ENCODE measurements at regions not wholly inside any gene's neighbourhood (a gene's known extent, or its start where the extent isn't known, plus 50 kb on each side); places are given as distances from the start of the nearest gene placed in this dataset.

- CTCF ChIA-PET = interaction anchor here (0.6 to 0.7 kb wide), 2 partner anchors 72 to 178 kb away, joined by 3 read pairs; no protein-coding TSS in a partner anchor
- no peak overlapping the region for H3K27ac ChIP-seq
- DNase-seq (ENCODE audit: low spot score) = no peak
- POLR2A ChIA-PET (ENCODE audit: low non-redundant PET) = no interaction called here
- no peak for TF ChIP-seq CTCF (conservative IDR thresholded peaks at IDR 0.05; ENCODE audit: low read depth)
Observed at GRCh38 chr15:39053480-39053879, 488.9 kb upstream of the RASGRP1 start.

GRCh38 chr15:39054128-39054732 is 489.6 kb upstream of the RASGRP1 start:
- no peak for DNase-seq (ENCODE audit: low spot score)
- H3K27ac ChIP-seq = no peak overlapping the region
- ChIA-PET CTCF (no interaction called here), POLR2A (ENCODE audit: low non-redundant PET) (no interaction called here)
- TF ChIP-seq CTCF (conservative IDR thresholded peaks at IDR 0.05; ENCODE audit: low read depth) = no peak

GRCh38 chr15:39056357-39056756 is 491.7 kb upstream of the RASGRP1 start:
- CTCF ChIA-PET = no interaction called here
- DNase-seq (ENCODE audit: low spot score) = no peak
- H3K27ac ChIP-seq = no peak overlapping the region
- POLR2A ChIA-PET (ENCODE audit: low non-redundant PET) = no interaction called here
- TF ChIP-seq CTCF (conservative IDR thresholded peaks at IDR 0.05; ENCODE audit: low read depth) = no peak

GRCh38 chr15:39058351-39059131 is 493.9 kb upstream of the RASGRP1 start:
- CTCF ChIA-PET = no interaction called here
- no peak overlapping the region for H3K27ac ChIP-seq
- POLR2A ChIA-PET (ENCODE audit: low non-redundant PET) = no interaction called here
- no peak for DNase-seq (ENCODE audit: low spot score)
- TF ChIP-seq CTCF (conservative IDR thresholded peaks at IDR 0.05; ENCODE audit: low read depth) = no peak

GRCh38 chr15:39059917-39060316 is 495.3 kb upstream of the RASGRP1 start:
- POLR2A ChIA-PET (ENCODE audit: low non-redundant PET) = no interaction called here
- H3K27ac ChIP-seq = no peak overlapping the region
- no peak for TF ChIP-seq CTCF (conservative IDR thresholded peaks at IDR 0.05; ENCODE audit: low read depth)
- CTCF ChIA-PET = no interaction called here
- DNase-seq (ENCODE audit: low spot score) = no peak

GRCh38 chr15:39061952-39062464 is 497.4 kb upstream of the RASGRP1 start:
- no peak for TF ChIP-seq CTCF (conservative IDR thresholded peaks at IDR 0.05; ENCODE audit: low read depth)
- CTCF ChIA-PET = interaction anchor here (0.7 kb wide), 1 partner anchor 518 kb away, joined by 4 read pairs; no protein-coding TSS in a partner anchor
- no peak overlapping the region for H3K27ac ChIP-seq
- DNase-seq (ENCODE audit: low spot score) = no peak
- POLR2A ChIA-PET (ENCODE audit: low non-redundant PET) = no interaction called here

All from RWPE1 (cell line).